ENCODE measurements at regions not wholly inside any gene's neighbourhood (a gene's known extent, or its start where the extent isn't known, plus 50 kb on each side); places are given as distances from the start of the nearest gene placed in this dataset.
"Not testable (repeated sequence)": the region's sequence is repeated elsewhere in the genome, so short reads cannot be mapped to it uniquely, and the experiment has no call there.

- H3K9ac ChIP-seq (ENCODE audit: low read length in 2 of 2): no peak overlapping the region
- H3K36me3 ChIP-seq (ENCODE audit: control insufficient read depth in 2 of 2, insufficient read depth in 2 of 2, low read length in 2 of 2): no peaks in the 10 kb centered on the region
- no peak overlapping the region for H3K27ac ChIP-seq (ENCODE audit: low read length)
- H3K4me3 ChIP-seq (ENCODE audit: low read length in 2 of 2): no peak overlapping the region
- H3K4me1 ChIP-seq (ENCODE audit: control insufficient read depth, insufficient read depth, low read length): no peaks in the 10 kb centered on the region
- no peaks in the 10 kb centered on the region for H3K27me3 ChIP-seq (ENCODE audit: control insufficient read depth in 1 of 2, insufficient read depth in 2 of 2, low read length in 2 of 2)
- H3K9me3 ChIP-seq (ENCODE audit: control insufficient read depth in 2 of 2, low read length in 2 of 2): no peaks in the 10 kb centered on the region
Observed at GRCh38 chr7:13117592-13117991, 430.2 kb downstream of the ARL4A start.

GRCh38 chr7:13124629-13125028, 437.2 kb downstream of the ARL4A start:
- not testable (repeated sequence) for H3K36me3 ChIP-seq (ENCODE audit: control insufficient read depth in 2 of 2, insufficient read depth in 2 of 2, low read length in 2 of 2); H3K27ac ChIP-seq (ENCODE audit: low read length); H3K9ac ChIP-seq (ENCODE audit: low read length in 2 of 2); H3K4me3 ChIP-seq (ENCODE audit: low read length in 2 of 2); H3K27me3 ChIP-seq (ENCODE audit: control insufficient read depth in 1 of 2, insufficient read depth in 2 of 2, low read length in 2 of 2); H3K9me3 ChIP-seq (ENCODE audit: control insufficient read depth in 2 of 2, low read length in 2 of 2); H3K4me1 ChIP-seq (ENCODE audit: control insufficient read depth, insufficient read depth, low read length)

GRCh38 chr7:13126347-13126746, 438.9 kb downstream of the ARL4A start:
- no peak overlapping the region for H3K27ac ChIP-seq (ENCODE audit: low read length)
- no peaks in the 10 kb centered on the region for H3K27me3 ChIP-seq (ENCODE audit: control insufficient read depth in 1 of 2, insufficient read depth in 2 of 2, low read length in 2 of 2)
- no peak overlapping the region for H3K9ac ChIP-seq (ENCODE audit: low read length in 2 of 2)
- H3K4me3 ChIP-seq (ENCODE audit: low read length in 2 of 2): no peak overlapping the region
- H3K9me3 ChIP-seq (ENCODE audit: control insufficient read depth in 2 of 2, low read length in 2 of 2): peaks cover 0 to 5% of the 10 kb centered on the region in 2 donors
- H3K36me3 ChIP-seq (ENCODE audit: control insufficient read depth in 2 of 2, insufficient read depth in 2 of 2, low read length in 2 of 2): no peaks in the 10 kb centered on the region
- no peaks in the 10 kb centered on the region for H3K4me1 ChIP-seq (ENCODE audit: control insufficient read depth, insufficient read depth, low read length)

- no peak overlapping the region for H3K4me3 ChIP-seq (ENCODE audit: low read length in 2 of 2)
- H3K27ac ChIP-seq (ENCODE audit: low read length): no peak overlapping the region
- H3K36me3 ChIP-seq (ENCODE audit: control insufficient read depth in 2 of 2, insufficient read depth in 2 of 2, low read length in 2 of 2): no peaks in the 10 kb centered on the region
- H3K27me3 ChIP-seq (ENCODE audit: control insufficient read depth in 1 of 2, insufficient read depth in 2 of 2, low read length in 2 of 2): no peaks in the 10 kb centered on the region
- no peaks in the 10 kb centered on the region for H3K4me1 ChIP-seq (ENCODE audit: control insufficient read depth, insufficient read depth, low read length)
- no peaks in the 10 kb centered on the region for H3K9me3 ChIP-seq (ENCODE audit: control insufficient read depth in 2 of 2, low read length in 2 of 2)
- H3K9ac ChIP-seq (ENCODE audit: low read length in 2 of 2): no peak overlapping the region
Observed at GRCh38 chr7:13130321-13130720, 442.9 kb downstream of the ARL4A start.

- H3K4me3 ChIP-seq (ENCODE audit: low read length in 2 of 2); H3K27me3 ChIP-seq (ENCODE audit: control insufficient read depth in 1 of 2, insufficient read depth in 2 of 2, low read length in 2 of 2); H3K9ac ChIP-seq (ENCODE audit: low read length in 2 of 2); H3K36me3 ChIP-seq (ENCODE audit: control insufficient read depth in 2 of 2, insufficient read depth in 2 of 2, low read length in 2 of 2); H3K27ac ChIP-seq (ENCODE audit: low read length); H3K9me3 ChIP-seq (ENCODE audit: control insufficient read depth in 2 of 2, low read length in 2 of 2); H3K4me1 ChIP-seq (ENCODE audit: control insufficient read depth, insufficient read depth, low read length): not testable (repeated sequence)
Observed at GRCh38 chr7:13130906-13131305, 443.5 kb downstream of the ARL4A start.

- Histone ChIP-seq H3K4me3 (ENCODE audit: low read length in 2 of 2) (no peak overlapping the region), H3K36me3 (ENCODE audit: control insufficient read depth in 2 of 2, insufficient read depth in 2 of 2, low read length in 2 of 2) (no peaks in the 10 kb centered on the region), H3K27ac (ENCODE audit: low read length) (no peak overlapping the region), H3K9me3 (ENCODE audit: control insufficient read depth in 2 of 2, low read length in 2 of 2) (no peaks in the 10 kb centered on the region), H3K27me3 (ENCODE audit: control insufficient read depth in 1 of 2, insufficient read depth in 2 of 2, low read length in 2 of 2) (no peaks in the 10 kb centered on the region), H3K9ac (ENCODE audit: low read length in 2 of 2) (no peak overlapping the region), H3K4me1 (ENCODE audit: control insufficient read depth, insufficient read depth, low read length) (no peaks in the 10 kb centered on the region)
Observed at GRCh38 chr7:13132314-13132713, 444.9 kb downstream of the ARL4A start.

- H3K27ac ChIP-seq (ENCODE audit: low read length); H3K9me3 ChIP-seq (ENCODE audit: control insufficient read depth in 2 of 2, low read length in 2 of 2); H3K27me3 ChIP-seq (ENCODE audit: control insufficient read depth in 1 of 2, insufficient read depth in 2 of 2, low read length in 2 of 2); H3K4me3 ChIP-seq (ENCODE audit: low read length in 2 of 2); H3K4me1 ChIP-seq (ENCODE audit: control insufficient read depth, insufficient read depth, low read length); H3K9ac ChIP-seq (ENCODE audit: low read length in 2 of 2); H3K36me3 ChIP-seq (ENCODE audit: control insufficient read depth in 2 of 2, insufficient read depth in 2 of 2, low read length in 2 of 2): not testable (repeated sequence)
Observed at GRCh38 chr7:13136345-13136744, 448.9 kb downstream of the ARL4A start.

GRCh38 chr7:13139436-13139835, 452.0 kb downstream of the ARL4A start:
- Histone ChIP-seq H3K4me3 (ENCODE audit: low read length in 2 of 2) (no peak overlapping the region), H3K27me3 (ENCODE audit: control insufficient read depth in 1 of 2, insufficient read depth in 2 of 2, low read length in 2 of 2) (no peaks in the 10 kb centered on the region), H3K4me1 (ENCODE audit: control insufficient read depth, insufficient read depth, low read length) (no peaks in the 10 kb centered on the region), H3K27ac (ENCODE audit: low read length) (no peak overlapping the region), H3K36me3 (ENCODE audit: control insufficient read depth in 2 of 2, insufficient read depth in 2 of 2, low read length in 2 of 2) (no peaks in the 10 kb centered on the region), H3K9me3 (ENCODE audit: control insufficient read depth in 2 of 2, low read length in 2 of 2) (no peaks in the 10 kb centered on the region), H3K9ac (ENCODE audit: low read length in 2 of 2) (no peak overlapping the region)

GRCh38 chr7:13144673-13145072, 457.2 kb downstream of the ARL4A start:
- no peak overlapping the region for H3K9ac ChIP-seq (ENCODE audit: low read length in 2 of 2)
- H3K9me3 ChIP-seq (ENCODE audit: control insufficient read depth in 2 of 2, low read length in 2 of 2): no peaks in the 10 kb centered on the region
- H3K4me1 ChIP-seq (ENCODE audit: control insufficient read depth, insufficient read depth, low read length): no peaks in the 10 kb centered on the region
- H3K27ac ChIP-seq (ENCODE audit: low read length): no peak overlapping the region
- H3K4me3 ChIP-seq (ENCODE audit: low read length in 2 of 2): no peak overlapping the region
- H3K36me3 ChIP-seq (ENCODE audit: control insufficient read depth in 2 of 2, insufficient read depth in 2 of 2, low read length in 2 of 2): no peaks in the 10 kb centered on the region
- H3K27me3 ChIP-seq (ENCODE audit: control insufficient read depth in 1 of 2, insufficient read depth in 2 of 2, low read length in 2 of 2): no peaks in the 10 kb centered on the region

GRCh38 chr7:13148548-13148947, 461.1 kb downstream of the ARL4A start:
- Histone ChIP-seq H3K27ac (ENCODE audit: low read length) (no peak overlapping the region), H3K27me3 (ENCODE audit: control insufficient read depth in 1 of 2, insufficient read depth in 2 of 2, low read length in 2 of 2) (no peaks in the 10 kb centered on the region)

GRCh38 chr7:13151978-13152377, 464.5 kb downstream of the ARL4A start:
- no peaks in the 10 kb centered on the region for H3K36me3 ChIP-seq (ENCODE audit: control insufficient read depth in 2 of 2, insufficient read depth in 2 of 2, low read length in 2 of 2)
- no peaks in the 10 kb centered on the region for H3K9me3 ChIP-seq (ENCODE audit: control insufficient read depth in 2 of 2, low read length in 2 of 2)
- no peak overlapping the region for H3K27ac ChIP-seq (ENCODE audit: low read length)
- no peaks in the 10 kb centered on the region for H3K27me3 ChIP-seq (ENCODE audit: control insufficient read depth in 1 of 2, insufficient read depth in 2 of 2, low read length in 2 of 2)
- H3K4me1 ChIP-seq (ENCODE audit: control insufficient read depth, insufficient read depth, low read length): no peaks in the 10 kb centered on the region
- no peak overlapping the region for H3K9ac ChIP-seq (ENCODE audit: low read length in 2 of 2)
- H3K4me3 ChIP-seq (ENCODE audit: low read length in 2 of 2): no peak overlapping the region

More at GRCh38 chr7:13148548-13148947, 461.1 kb downstream of the ARL4A start:
- no peak overlapping the region for H3K4me3 ChIP-seq (ENCODE audit: low read length in 2 of 2)
- no peaks in the 10 kb centered on the region for H3K36me3 ChIP-seq (ENCODE audit: control insufficient read depth in 2 of 2, insufficient read depth in 2 of 2, low read length in 2 of 2)
- no peaks in the 10 kb centered on the region for H3K9me3 ChIP-seq (ENCODE audit: control insufficient read depth in 2 of 2, low read length in 2 of 2)
- no peaks in the 10 kb centered on the region for H3K4me1 ChIP-seq (ENCODE audit: control insufficient read depth, insufficient read depth, low read length)
- H3K9ac ChIP-seq (ENCODE audit: low read length in 2 of 2): no peak overlapping the region

- no peaks in the 10 kb centered on the region for H3K4me1 ChIP-seq (ENCODE audit: control insufficient read depth, insufficient read depth, low read length)
- H3K9ac ChIP-seq (ENCODE audit: low read length in 2 of 2): no peak overlapping the region
- H3K27ac ChIP-seq (ENCODE audit: low read length): no peak overlapping the region
- H3K4me3 ChIP-seq (ENCODE audit: low read length in 2 of 2): no peak overlapping the region
- no peaks in the 10 kb centered on the region for H3K9me3 ChIP-seq (ENCODE audit: control insufficient read depth in 2 of 2, low read length in 2 of 2)
- H3K36me3 ChIP-seq (ENCODE audit: control insufficient read depth in 2 of 2, insufficient read depth in 2 of 2, low read length in 2 of 2): no peaks in the 10 kb centered on the region
- H3K27me3 ChIP-seq (ENCODE audit: control insufficient read depth in 1 of 2, insufficient read depth in 2 of 2, low read length in 2 of 2): no peaks in the 10 kb centered on the region
Observed at GRCh38 chr7:13152755-13153154, 465.3 kb downstream of the ARL4A start.

Data from stomach smooth muscle (tissue), 2 donors.